ENCODE measurements at regions not wholly inside any gene's neighbourhood (a gene's known extent, or its start where the extent isn't known, plus 50 kb on each side); places are given as distances from the start of the nearest gene placed in this dataset.

- TF ChIP-seq SP1 (IDR thresholded peaks at IDR 0.05) (no peak), YY1 (IDR thresholded peaks at IDR 0.05) (no peak), CTCF (IDR thresholded peaks at IDR 0.05; ENCODE audit: low read depth, low read length, missing input control) (no peak), MAX (IDR thresholded peaks at IDR 0.05) (no peak)
Measured at GRCh38 chr9:115989831-115990230, 163.8 kb upstream of the PAPPA start.

Measured in liver (tissue), 3 donors.